ENCODE measurements at regions not wholly inside any gene's neighbourhood (a gene's known extent, or its start where the extent isn't known, plus 50 kb on each side); places are given as distances from the start of the nearest gene placed in this dataset.

DNA sequence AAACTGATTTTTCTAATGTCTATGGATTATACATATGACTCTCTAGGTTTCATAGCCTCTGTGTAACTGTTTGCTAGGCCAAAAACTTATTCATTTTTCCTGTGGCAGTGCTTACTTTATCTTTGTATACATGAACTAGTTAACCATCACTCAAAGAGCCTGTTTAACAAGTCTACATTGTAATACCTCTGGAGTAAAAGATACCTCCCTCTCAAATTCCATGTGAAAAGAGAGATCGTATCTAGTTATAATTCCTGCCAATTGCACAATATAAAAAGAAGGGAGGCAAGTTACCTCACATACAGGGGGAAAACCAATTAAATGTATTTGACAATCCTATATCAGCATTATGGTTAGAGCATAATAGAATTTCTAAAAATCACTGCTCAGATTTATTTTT lies 271.9 kb upstream of the ST8SIA4 start:
- no peaks in the 10 kb centered on the region for H3K4me1 ChIP-seq (ENCODE audit: low read depth)
- no peaks in the 10 kb centered on the region for H3K27me3 ChIP-seq
- H3K9me3 ChIP-seq (ENCODE audit: low read depth), result no peaks in the 10 kb centered on the region
- TF ChIP-seq, protein P1, sequence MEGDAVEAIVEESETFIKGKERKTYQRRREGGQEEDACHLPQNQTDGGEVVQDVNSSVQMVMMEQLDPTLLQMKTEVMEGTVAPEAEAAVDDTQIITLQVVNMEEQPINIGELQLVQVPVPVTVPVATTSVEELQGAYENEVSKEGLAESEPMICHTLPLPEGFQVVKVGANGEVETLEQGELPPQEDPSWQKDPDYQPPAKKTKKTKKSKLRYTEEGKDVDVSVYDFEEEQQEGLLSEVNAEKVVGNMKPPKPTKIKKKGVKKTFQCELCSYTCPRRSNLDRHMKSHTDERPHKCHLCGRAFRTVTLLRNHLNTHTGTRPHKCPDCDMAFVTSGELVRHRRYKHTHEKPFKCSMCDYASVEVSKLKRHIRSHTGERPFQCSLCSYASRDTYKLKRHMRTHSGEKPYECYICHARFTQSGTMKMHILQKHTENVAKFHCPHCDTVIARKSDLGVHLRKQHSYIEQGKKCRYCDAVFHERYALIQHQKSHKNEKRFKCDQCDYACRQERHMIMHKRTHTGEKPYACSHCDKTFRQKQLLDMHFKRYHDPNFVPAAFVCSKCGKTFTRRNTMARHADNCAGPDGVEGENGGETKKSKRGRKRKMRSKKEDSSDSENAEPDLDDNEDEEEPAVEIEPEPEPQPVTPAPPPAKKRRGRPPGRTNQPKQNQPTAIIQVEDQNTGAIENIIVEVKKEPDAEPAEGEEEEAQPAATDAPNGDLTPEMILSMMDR (IDR thresholded peaks at IDR 0.05; ENCODE audit: low read depth, low read length), result no peak
- H3K4me3 ChIP-seq, result no peak overlapping the region
- H3K27ac ChIP-seq, result no peak overlapping the region
- no peak for DNase-seq (ENCODE audit: low read depth in 1 of 2, low spot score in 1 of 2)
- no peaks in the 10 kb centered on the region for H3K36me3 ChIP-seq

DNA sequence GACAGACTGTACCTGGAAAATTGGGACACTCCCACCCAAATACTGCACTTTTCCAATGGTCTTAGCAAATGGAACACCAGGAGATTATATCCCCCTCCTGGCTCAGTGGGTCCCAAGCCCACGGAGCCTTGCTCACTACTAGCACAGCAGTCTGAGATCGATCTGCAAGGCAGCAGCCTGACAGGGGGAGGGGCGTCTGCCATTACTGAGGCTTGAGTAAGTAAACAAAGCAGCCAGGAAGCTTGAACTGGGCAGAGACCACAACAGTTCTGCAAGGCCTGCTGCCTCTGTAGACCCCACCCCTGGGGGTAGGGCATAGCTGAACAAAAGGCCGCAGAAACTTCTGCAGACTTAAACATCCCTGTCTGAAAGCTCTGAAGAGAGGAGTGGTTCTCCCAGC lies 260.0 kb upstream of the ST8SIA4 start:
- TF ChIP-seq, protein P1 (IDR thresholded peaks at IDR 0.05; ENCODE audit: low read depth, low read length), result no peak
- Histone ChIP-seq H3K4me1 (ENCODE audit: low read depth) (no peaks in the 10 kb centered on the region), H3K36me3 (no peaks in the 10 kb centered on the region), H3K9me3 (ENCODE audit: low read depth) (no peaks in the 10 kb centered on the region), H3K27me3 (no peaks in the 10 kb centered on the region), H3K4me3 (no peak overlapping the region), H3K27ac (no peak overlapping the region)
- no peak for DNase-seq (ENCODE audit: low read depth in 1 of 2, low spot score in 1 of 2)

DNA sequence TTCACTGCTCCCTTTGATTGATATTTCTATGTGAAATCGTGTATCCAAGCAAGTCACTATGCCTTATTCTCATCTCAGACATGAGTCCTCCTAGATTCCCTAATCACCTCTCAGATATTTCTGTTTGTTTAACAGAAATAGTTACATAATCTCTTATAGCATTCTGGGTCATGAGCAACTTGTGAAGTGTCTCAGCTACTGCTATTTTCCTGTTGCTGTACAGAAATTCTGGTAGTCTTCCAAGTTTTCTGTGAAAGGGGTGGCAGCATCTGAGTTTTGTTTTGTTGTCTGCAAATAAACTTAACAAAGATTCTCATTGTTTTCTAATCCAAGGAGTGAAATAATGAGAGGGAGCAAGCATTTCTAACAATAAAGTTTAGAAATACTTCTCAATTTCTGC lies 256.9 kb upstream of the ST8SIA4 start:
- Histone ChIP-seq H3K36me3 (no peaks in the 10 kb centered on the region), H3K27ac (no peak overlapping the region), H3K27me3 (no peaks in the 10 kb centered on the region), H3K4me3 (no peak overlapping the region), H3K4me1 (ENCODE audit: low read depth) (no peaks in the 10 kb centered on the region), H3K9me3 (ENCODE audit: low read depth) (no peaks in the 10 kb centered on the region)
- no peak for DNase-seq (ENCODE audit: low read depth in 1 of 2, low spot score in 1 of 2)
- TF ChIP-seq, protein P1 (IDR thresholded peaks at IDR 0.05; ENCODE audit: low read depth, low read length), result no peak

DNA sequence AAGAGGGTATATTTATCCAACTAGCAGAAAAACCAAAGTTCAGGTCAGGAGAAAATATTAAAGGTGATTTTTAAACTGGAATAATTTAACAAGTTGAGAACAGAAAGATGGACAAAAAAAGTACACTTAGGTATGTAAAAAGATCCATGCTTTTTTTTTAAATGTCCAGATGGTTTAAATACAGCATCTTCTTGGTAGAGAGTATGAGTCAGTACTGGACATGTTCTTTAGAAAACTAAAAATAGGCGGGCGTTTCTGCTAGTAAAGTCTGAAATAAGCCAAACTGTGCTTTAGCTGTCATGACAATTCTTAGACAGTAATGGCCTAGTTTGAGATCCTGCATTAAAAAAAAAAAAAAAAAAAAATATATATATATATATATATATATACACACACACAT lies 255.9 kb upstream of the ST8SIA4 start:
- no peak overlapping the region for H3K4me3 ChIP-seq
- no peaks in the 10 kb centered on the region for H3K36me3 ChIP-seq
- H3K9me3 ChIP-seq (ENCODE audit: low read depth), result no peaks in the 10 kb centered on the region

DNA sequence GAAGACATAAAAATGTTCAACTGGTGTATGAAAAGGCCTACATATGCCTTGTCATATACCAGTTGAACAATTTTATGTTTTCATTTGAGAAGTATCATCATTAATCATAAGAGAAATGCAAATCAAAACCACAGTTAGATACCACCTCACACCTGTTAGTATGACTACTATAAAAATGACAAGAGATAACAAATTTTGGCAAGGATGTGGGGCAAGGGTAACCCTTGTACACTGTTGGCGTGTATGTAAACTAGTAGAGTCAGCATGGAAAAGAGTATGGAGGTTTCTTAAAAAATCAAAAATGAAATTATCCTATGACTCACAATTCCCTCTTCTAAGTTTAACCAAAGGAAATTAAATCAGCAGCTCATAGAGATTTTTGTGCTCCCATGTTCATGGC lies 250.4 kb upstream of the ST8SIA4 start:
- no peak overlapping the region for H3K4me3 ChIP-seq
- no peaks in the 10 kb centered on the region for H3K27me3 ChIP-seq
- no peaks in the 10 kb centered on the region for H3K9me3 ChIP-seq (ENCODE audit: low read depth)
- no peaks in the 10 kb centered on the region for H3K4me1 ChIP-seq (ENCODE audit: low read depth)
- TF ChIP-seq, protein P1 (IDR thresholded peaks at IDR 0.05; ENCODE audit: low read depth, low read length), result no peak
- no peak for DNase-seq (ENCODE audit: low read depth in 1 of 2, low spot score in 1 of 2)
- H3K36me3 ChIP-seq, result no peaks in the 10 kb centered on the region
- H3K27ac ChIP-seq, result no peak overlapping the region

More for the DNA sequence above, 255.9 kb upstream of the ST8SIA4 start:
- no peak for DNase-seq (ENCODE audit: low read depth in 1 of 2, low spot score in 1 of 2)
- TF ChIP-seq, protein P1 (IDR thresholded peaks at IDR 0.05; ENCODE audit: low read depth, low read length), result no peak
- Histone ChIP-seq H3K27ac (no peak overlapping the region), H3K4me1 (ENCODE audit: low read depth) (no peaks in the 10 kb centered on the region), H3K27me3 (no peaks in the 10 kb centered on the region)

DNA sequence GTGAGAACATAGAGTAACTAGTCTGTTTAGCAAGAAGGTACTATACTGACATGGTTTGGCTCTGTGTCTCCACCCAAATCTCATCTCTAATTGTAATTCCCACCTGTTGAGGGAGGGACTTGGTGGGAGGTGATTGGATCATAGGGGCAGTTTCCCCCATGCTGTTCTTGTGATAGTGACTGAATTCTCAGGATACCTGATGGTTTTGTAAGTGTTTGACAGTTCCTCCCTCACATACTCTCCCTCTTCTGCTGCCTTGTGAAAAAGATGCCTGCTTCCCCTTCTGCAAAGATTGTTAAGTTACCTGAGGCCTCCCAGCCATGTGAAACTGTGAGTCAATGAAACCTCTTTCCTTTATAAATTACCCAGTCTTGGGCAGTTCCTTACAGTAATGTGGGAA lies 240.4 kb upstream of the ST8SIA4 start:
- Histone ChIP-seq H3K9me3 (ENCODE audit: low read depth) (no peaks in the 10 kb centered on the region), H3K27me3 (no peaks in the 10 kb centered on the region), H3K4me3 (no peak overlapping the region), H3K27ac (no peak overlapping the region), H3K36me3 (no peaks in the 10 kb centered on the region), H3K4me1 (ENCODE audit: low read depth) (no peaks in the 10 kb centered on the region)
- TF ChIP-seq, protein P1 (IDR thresholded peaks at IDR 0.05; ENCODE audit: low read depth, low read length), result no peak
- no peak for DNase-seq (ENCODE audit: low read depth in 1 of 2, low spot score in 1 of 2)

All from cardiac muscle cell (in vitro differentiated cells and primary cell).